ENCODE measurements at regions not wholly inside any gene's neighbourhood (a gene's known extent, or its start where the extent isn't known, plus 50 kb on each side); places are given as distances from the start of the nearest gene placed in this dataset.

GRCh38 chrX:116278826-116279225 is 108.3 kb downstream of the AGTR2 start:
- peak; percentile 74 for ATAC-seq
- TF ChIP-seq, protein P1, sequence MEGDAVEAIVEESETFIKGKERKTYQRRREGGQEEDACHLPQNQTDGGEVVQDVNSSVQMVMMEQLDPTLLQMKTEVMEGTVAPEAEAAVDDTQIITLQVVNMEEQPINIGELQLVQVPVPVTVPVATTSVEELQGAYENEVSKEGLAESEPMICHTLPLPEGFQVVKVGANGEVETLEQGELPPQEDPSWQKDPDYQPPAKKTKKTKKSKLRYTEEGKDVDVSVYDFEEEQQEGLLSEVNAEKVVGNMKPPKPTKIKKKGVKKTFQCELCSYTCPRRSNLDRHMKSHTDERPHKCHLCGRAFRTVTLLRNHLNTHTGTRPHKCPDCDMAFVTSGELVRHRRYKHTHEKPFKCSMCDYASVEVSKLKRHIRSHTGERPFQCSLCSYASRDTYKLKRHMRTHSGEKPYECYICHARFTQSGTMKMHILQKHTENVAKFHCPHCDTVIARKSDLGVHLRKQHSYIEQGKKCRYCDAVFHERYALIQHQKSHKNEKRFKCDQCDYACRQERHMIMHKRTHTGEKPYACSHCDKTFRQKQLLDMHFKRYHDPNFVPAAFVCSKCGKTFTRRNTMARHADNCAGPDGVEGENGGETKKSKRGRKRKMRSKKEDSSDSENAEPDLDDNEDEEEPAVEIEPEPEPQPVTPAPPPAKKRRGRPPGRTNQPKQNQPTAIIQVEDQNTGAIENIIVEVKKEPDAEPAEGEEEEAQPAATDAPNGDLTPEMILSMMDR (IDR thresholded peaks at IDR 0.05) = no peak
- Histone ChIP-seq H3K36me3 (ENCODE audit: low read depth) (no peaks in the 10 kb centered on the region), H3K4me1 (ENCODE audit: low read depth) (peaks cover 4% of the 10 kb centered on the region), H3K4me3 (no peak overlapping the region), H3K9me3 (no peaks in the 10 kb centered on the region)
- DNase-seq = no peak
- intact Hi-C loops (cut with DNase I, micrococcal nuclease) = no loop called here

DNA sequence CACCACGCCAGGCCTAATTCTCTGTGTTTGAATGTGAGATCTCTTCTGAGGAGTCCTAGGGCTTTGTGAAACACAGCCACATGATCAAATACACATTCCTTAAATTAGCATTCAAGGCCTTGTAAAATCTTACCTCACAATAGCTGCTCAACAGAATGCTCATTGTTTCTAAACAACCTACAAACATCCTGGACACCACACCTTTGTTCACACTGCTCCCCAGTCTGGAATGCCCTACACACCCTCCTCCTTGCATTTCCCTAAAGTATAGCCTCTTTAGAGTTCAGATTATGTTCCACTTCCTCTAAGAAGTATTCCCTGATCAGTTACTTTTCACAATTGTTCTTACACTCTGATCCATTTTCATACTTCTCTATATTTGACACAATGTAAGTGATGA is 110.6 kb downstream of the AGTR2 start:
- DNase-seq (peak in 2 of 3 donors; percentile 14 to 31), ATAC-seq (peak; percentile 94)
- peaks cover 4% of the 10 kb centered on the region for H3K4me1 ChIP-seq (ENCODE audit: low read depth)
- H3K36me3 ChIP-seq (ENCODE audit: low read depth) = no peaks in the 10 kb centered on the region
- H3K9me3 ChIP-seq = no peaks in the 10 kb centered on the region
- no peak overlapping the region for H3K4me3 ChIP-seq
- TF ChIP-seq, protein P1 (IDR thresholded peaks at IDR 0.05) = no peak
- intact Hi-C loops (cut with DNase I, micrococcal nuclease) = no loop called here

DNA sequence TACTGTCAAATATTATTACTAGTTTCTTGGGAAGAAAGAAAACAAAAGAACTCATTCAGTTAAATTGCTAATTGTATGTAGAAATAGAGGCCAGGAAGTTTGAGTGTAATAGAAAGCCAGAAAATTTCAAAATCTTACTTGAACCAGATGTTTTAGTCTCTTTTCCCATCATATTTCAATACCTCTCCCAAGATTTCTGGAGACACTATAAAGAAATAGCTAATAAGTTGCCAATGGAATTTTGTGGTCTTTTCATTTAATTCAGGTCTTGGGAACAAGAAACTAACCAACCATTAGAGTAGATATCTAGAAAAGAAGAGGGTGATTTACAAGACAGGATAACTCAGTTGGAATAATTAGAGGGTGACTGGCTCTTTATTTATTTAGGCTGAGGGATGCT is 112.2 kb downstream of the AGTR2 start:
- Histone ChIP-seq H3K4me1 (ENCODE audit: low read depth) (peaks cover 4% of the 10 kb centered on the region), H3K4me3 (no peak overlapping the region), H3K9me3 (no peaks in the 10 kb centered on the region), H3K36me3 (ENCODE audit: low read depth) (no peaks in the 10 kb centered on the region)
- TF ChIP-seq, protein P1 (IDR thresholded peaks at IDR 0.05) = no peak
- intact Hi-C loops (cut with DNase I, micrococcal nuclease) = no loop called here
- no peak for ATAC-seq
- DNase-seq = no peak

- intact Hi-C loops (cut with DNase I, micrococcal nuclease) = no loop called here
- DNase-seq (no peak), ATAC-seq (peak; percentile 52)
- Histone ChIP-seq H3K36me3 (ENCODE audit: low read depth) (no peaks in the 10 kb centered on the region), H3K4me3 (no peak overlapping the region), H3K4me1 (ENCODE audit: low read depth) (peaks cover 4% of the 10 kb centered on the region), H3K9me3 (no peaks in the 10 kb centered on the region)
- TF ChIP-seq, protein P1 (IDR thresholded peaks at IDR 0.05) = no peak
Measured at GRCh38 chrX:116284400-116284799, 113.9 kb downstream of the AGTR2 start.

DNA sequence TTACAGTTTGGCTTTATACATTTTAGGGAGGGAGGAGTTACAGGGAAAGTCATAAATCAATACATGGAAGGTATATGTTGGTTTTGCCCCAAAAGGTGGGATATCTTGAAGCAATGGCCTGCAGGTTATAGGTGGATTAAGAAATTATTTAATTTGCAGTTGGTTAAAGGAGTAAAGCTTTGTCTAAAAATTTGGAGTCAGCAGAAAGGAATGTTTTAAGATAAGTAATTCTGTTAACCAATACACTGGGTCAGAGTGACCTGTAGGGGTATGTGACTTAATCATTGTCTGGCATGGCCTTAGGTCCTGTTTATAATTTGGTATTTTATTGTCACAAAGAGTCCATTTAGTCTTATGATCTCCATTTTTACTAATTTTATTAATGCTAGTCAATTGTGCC is 115.0 kb downstream of the AGTR2 start:
- no peaks in the 10 kb centered on the region for H3K36me3 ChIP-seq (ENCODE audit: low read depth)
- no peaks in the 10 kb centered on the region for H3K9me3 ChIP-seq
- TF ChIP-seq, protein P1 (IDR thresholded peaks at IDR 0.05) = no peak

GRCh38 chrX:116289592-116289991 is 119.0 kb downstream of the AGTR2 start:
- Histone ChIP-seq H3K9me3 (no peaks in the 10 kb centered on the region), H3K4me1 (ENCODE audit: low read depth) (no peaks in the 10 kb centered on the region), H3K4me3 (no peak overlapping the region), H3K36me3 (ENCODE audit: low read depth) (no peaks in the 10 kb centered on the region)
- TF ChIP-seq, protein P1 (IDR thresholded peaks at IDR 0.05) = no peak
- DNase-seq (no peak), ATAC-seq (no peak)
- intact Hi-C loops (cut with DNase I, micrococcal nuclease) = no loop called here

More for the DNA sequence above, 115.0 kb downstream of the AGTR2 start:
- peaks cover 4% of the 10 kb centered on the region for H3K4me1 ChIP-seq (ENCODE audit: low read depth)
- DNase-seq = no peak
- ATAC-seq = no peak
- intact Hi-C loops (cut with DNase I, micrococcal nuclease) = no loop called here
- no peak overlapping the region for H3K4me3 ChIP-seq

All from mucosa of descending colon (tissue), 3 donors.